Smooth muscle cell (in vitro differentiated cells): ENCODE measurements at regions not wholly inside any gene's neighbourhood (a gene's known extent, or its start where the extent isn't known, plus 50 kb on each side); places are given as distances from the start of the nearest gene placed in this dataset.

Experiments used
- DNase-seq: peaks from one replicate; lab custom pipeline; 2025; ENCODE audit not compliant: unreplicated experiment; lab: John Stamatoyannopoulos, UW
- H2AFZ ChIP-seq: fragments of 200-600 bp; sonication (generic); 2 replicates; pipeline ENCODE4 v1.6.0; 2016; ENCODE audit warnings: antibody characterized with exemption, low read depth, mild to moderate bottlenecking
- H3F3A ChIP-seq: fragments of 200-600 bp; sonication (generic); 2 replicates; pipeline ENCODE4 v1.6.0; 2017; ENCODE audit warnings: antibody characterized with exemption, low read depth
- H3K27ac ChIP-seq: fragments of 200-600 bp; sonication (generic); 2 replicates; pipeline ENCODE4 v1.5.1; 2016; ENCODE audit warnings: low read depth, mild to moderate bottlenecking
- H3K27me3 ChIP-seq: fragments of 200-600 bp; sonication (generic); 2 replicates; pipeline ENCODE4 v1.6.1; 2016; ENCODE audit warnings: low read depth, mild to moderate bottlenecking
- H3K36me3 ChIP-seq: fragments of 200-600 bp; sonication (generic); 2 replicates; pipeline ENCODE4 v1.5.1; 2016; ENCODE audit warnings: low read depth
- H3K4me1 ChIP-seq: fragments of 200-600 bp; sonication (generic); 2 replicates; pipeline ENCODE4 v1.5.1; 2016; ENCODE audit warnings: low read depth
- H3K4me2 ChIP-seq: fragments of 200-600 bp; sonication (generic); 2 replicates; pipeline ENCODE4 v1.6.0; 2016; ENCODE audit warnings: mild to moderate bottlenecking
- H3K4me3 ChIP-seq: fragments of 200-600 bp; sonication (generic); 2 replicates; pipeline ENCODE4 v1.5.1; 2016; ENCODE audit warnings: mild to moderate bottlenecking
- H3K79me2 ChIP-seq: fragments of 200-600 bp; sonication (generic); 2 replicates; pipeline ENCODE4 v1.6.0; 2016; ENCODE audit warnings: low read depth, mild to moderate bottlenecking
- H3K9ac ChIP-seq: fragments of 200-600 bp; sonication (generic); 2 replicates; pipeline ENCODE4 v1.6.0; 2016; ENCODE audit warnings: low read depth
- H3K9me3 ChIP-seq: fragments of 200-600 bp; sonication (generic); replicated peaks from 2 replicates; pipeline ENCODE4 v1.5.1; 2016; ENCODE audit warnings: low read depth
- H4K20me1 ChIP-seq: fragments of 200-600 bp; sonication (generic); 2 replicates; pipeline ENCODE4 v1.6.0; 2016; ENCODE audit warnings: low read depth
- WGBS: methylation state at CpG from one replicate; pipeline ENCODE4 v1.1.7; 2016; ENCODE audit warnings: low lambda C conversion rate; 5-methylcytosine and 5-hydroxymethylcytosine counted together
- TF ChIP-seq, protein P1 (sequence below): fragments of 200-600 bp; sonication (generic); IDR thresholded peaks from 2 replicates; pipeline ENCODE4 v1.5.1; 2017; ENCODE audit warnings: borderline replicate concordance, mild to moderate bottlenecking, antibody characterized with exemption; ENCODE audit not compliant: insufficient read depth, poor library complexity, severe bottlenecking

- WGBS = 56% methylated on average over 1 of the region's 1 CpG
- H2AFZ ChIP-seq = no peak overlapping the region
Observed at GRCh38 chr6:63475707-63476106, 96.6 kb upstream of the LOC128125822 start.

GRCh38 chr6:63476302-63476701, 96.0 kb upstream of the LOC128125822 start:
- Histone ChIP-seq H3K4me2 (no peak overlapping the region), H3K36me3 (no peaks in the 10 kb centered on the region), H2AFZ (no peak overlapping the region), H3K9ac (no peak overlapping the region), H3K4me3 (no peak overlapping the region), H3K79me2 (no peaks in the 10 kb centered on the region), H4K20me1 (no peaks in the 10 kb centered on the region), H3K4me1 (no peaks in the 10 kb centered on the region), H3F3A (no peaks in the 10 kb centered on the region), H3K27me3 (no peaks in the 10 kb centered on the region), H3K27ac (no peak overlapping the region), H3K9me3 (no peaks in the 10 kb centered on the region)
- TF ChIP-seq, protein P1, sequence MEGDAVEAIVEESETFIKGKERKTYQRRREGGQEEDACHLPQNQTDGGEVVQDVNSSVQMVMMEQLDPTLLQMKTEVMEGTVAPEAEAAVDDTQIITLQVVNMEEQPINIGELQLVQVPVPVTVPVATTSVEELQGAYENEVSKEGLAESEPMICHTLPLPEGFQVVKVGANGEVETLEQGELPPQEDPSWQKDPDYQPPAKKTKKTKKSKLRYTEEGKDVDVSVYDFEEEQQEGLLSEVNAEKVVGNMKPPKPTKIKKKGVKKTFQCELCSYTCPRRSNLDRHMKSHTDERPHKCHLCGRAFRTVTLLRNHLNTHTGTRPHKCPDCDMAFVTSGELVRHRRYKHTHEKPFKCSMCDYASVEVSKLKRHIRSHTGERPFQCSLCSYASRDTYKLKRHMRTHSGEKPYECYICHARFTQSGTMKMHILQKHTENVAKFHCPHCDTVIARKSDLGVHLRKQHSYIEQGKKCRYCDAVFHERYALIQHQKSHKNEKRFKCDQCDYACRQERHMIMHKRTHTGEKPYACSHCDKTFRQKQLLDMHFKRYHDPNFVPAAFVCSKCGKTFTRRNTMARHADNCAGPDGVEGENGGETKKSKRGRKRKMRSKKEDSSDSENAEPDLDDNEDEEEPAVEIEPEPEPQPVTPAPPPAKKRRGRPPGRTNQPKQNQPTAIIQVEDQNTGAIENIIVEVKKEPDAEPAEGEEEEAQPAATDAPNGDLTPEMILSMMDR = no peak
- WGBS = 81% methylated on average over 3 of the region's 3 CpGs
- DNase-seq = no peak

More at GRCh38 chr6:63475707-63476106, 96.6 kb upstream of the LOC128125822 start:
- H3F3A ChIP-seq = no peaks in the 10 kb centered on the region
- no peaks in the 10 kb centered on the region for H3K9me3 ChIP-seq
- no peak overlapping the region for H3K9ac ChIP-seq
- no peaks in the 10 kb centered on the region for H3K4me1 ChIP-seq
- no peaks in the 10 kb centered on the region for H3K27me3 ChIP-seq
- no peaks in the 10 kb centered on the region for H3K79me2 ChIP-seq
- no peaks in the 10 kb centered on the region for H3K36me3 ChIP-seq
- no peak for DNase-seq
- TF ChIP-seq, protein P1 = no peak
- no peaks in the 10 kb centered on the region for H4K20me1 ChIP-seq
- H3K4me3 ChIP-seq = no peak overlapping the region
- H3K27ac ChIP-seq = no peak overlapping the region
- no peak overlapping the region for H3K4me2 ChIP-seq

DNA sequence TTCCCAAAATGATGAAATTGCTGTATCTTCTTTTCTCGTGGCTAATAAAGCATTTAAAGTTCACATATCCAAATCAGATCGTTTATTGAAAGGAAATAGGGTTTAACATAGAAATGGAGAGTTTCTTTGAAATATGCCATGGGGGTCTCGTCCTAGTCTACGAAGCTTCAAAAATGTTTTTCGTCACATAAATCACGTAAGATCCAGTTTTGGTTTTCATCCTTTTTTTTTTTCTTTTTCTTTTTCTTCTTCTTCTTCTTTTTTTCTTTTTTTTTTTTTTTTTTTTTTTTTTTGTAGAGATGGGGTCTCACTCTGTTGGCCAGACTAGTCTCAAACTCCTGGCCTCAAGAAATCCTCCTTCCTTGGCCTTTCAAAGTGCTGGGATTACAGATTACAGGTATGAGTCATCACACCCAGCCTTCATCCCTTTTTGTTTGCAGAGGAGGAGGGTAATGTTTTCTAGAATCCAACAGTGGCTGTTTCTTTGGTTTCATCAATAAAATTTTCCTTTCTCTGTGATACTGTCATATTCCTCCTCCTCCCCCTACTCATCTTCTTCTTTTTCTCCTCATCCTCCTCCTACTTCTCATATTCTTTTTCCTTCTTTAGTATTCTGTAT, 94.7 kb upstream of the LOC128125822 start:
- Histone ChIP-seq H3K4me2 (no peak overlapping the region), H3K9me3 (no peaks in the 10 kb centered on the region), H3K9ac (no peak overlapping the region), H3K4me1 (no peaks in the 10 kb centered on the region), H3K36me3 (no peaks in the 10 kb centered on the region), H4K20me1 (no peaks in the 10 kb centered on the region), H3K27me3 (no peaks in the 10 kb centered on the region), H2AFZ (no peak overlapping the region), H3F3A (no peaks in the 10 kb centered on the region), H3K27ac (no peak overlapping the region), H3K79me2 (no peaks in the 10 kb centered on the region), H3K4me3 (no peak overlapping the region)
- DNase-seq = no peak
- TF ChIP-seq, protein P1 = no peak
- 94% methylated on average over 6 of the region's 6 CpGs for WGBS

- Histone ChIP-seq H4K20me1 (no peaks in the 10 kb centered on the region), H2AFZ (no peak overlapping the region), H3K9me3 (no peaks in the 10 kb centered on the region), H3K4me1 (no peaks in the 10 kb centered on the region), H3F3A (no peaks in the 10 kb centered on the region), H3K79me2 (no peaks in the 10 kb centered on the region), H3K27me3 (no peaks in the 10 kb centered on the region), H3K4me3 (no peak overlapping the region), H3K36me3 (no peaks in the 10 kb centered on the region), H3K4me2 (no peak overlapping the region), H3K9ac (no peak overlapping the region), H3K27ac (no peak overlapping the region)
- TF ChIP-seq, protein P1 = no peak
- no peak for DNase-seq
- 74% methylated on average over 1 of the region's 1 CpG for WGBS
Observed at GRCh38 chr6:63478734-63479133, 93.5 kb upstream of the LOC128125822 start.
